ENCODE measurements at regions not wholly inside any gene's neighbourhood (a gene's known extent, or its start where the extent isn't known, plus 50 kb on each side); places are given as distances from the start of the nearest gene placed in this dataset.

DNA sequence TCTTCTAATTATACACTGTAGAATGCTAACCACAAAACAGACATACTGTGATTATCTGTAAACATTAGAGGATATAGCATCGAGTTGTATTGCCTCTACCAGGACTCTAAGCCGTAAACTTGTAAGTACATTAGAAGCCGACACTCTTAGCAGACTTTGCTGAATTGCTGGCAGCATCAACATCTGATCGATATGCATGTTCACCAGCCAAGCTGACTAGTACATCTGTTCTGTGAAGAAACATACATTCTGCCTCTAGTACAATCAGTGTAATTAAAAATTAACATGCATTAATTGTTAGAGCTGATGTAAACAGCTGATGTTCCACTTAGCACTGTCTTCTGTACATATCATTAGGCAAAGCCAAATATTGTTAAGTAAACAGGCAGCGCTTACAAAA, 502.2 kb downstream of the NR4A2 start:
- Mint-ChIP-seq H3K4me3 (no peak overlapping the region), H3K27me3 (no peaks in the 10 kb centered on the region), H3K4me1 (no peaks in the 10 kb centered on the region), H3K36me3 (no peaks in the 10 kb centered on the region), H3K9me3 (no peaks in the 10 kb centered on the region), H3K27ac (no peak overlapping the region)

DNA sequence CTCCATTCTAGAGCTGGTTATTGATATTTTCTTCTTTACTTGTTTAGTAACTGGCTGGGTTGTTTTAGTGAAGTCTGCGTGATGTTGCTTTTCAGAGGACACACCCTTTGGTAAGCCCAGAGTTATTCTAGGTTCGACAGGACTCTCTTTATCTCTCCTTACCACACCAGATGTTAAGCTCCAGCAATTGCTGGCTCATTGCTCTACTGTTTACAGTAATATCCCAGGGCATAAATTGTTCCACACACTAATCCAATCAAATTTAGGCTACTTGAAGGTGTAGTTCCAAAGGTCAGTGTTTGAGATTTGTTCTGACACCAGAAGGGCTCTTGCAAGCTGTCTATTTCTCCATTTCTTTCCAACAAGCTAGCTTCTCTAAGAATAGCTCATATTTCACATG, 506.6 kb downstream of the NR4A2 start:
- H3K27ac Mint-ChIP-seq, result no peak overlapping the region
- no peaks in the 10 kb centered on the region for H3K9me3 Mint-ChIP-seq
- no peaks in the 10 kb centered on the region for H3K4me1 Mint-ChIP-seq
- no peaks in the 10 kb centered on the region for H3K27me3 Mint-ChIP-seq
- no peak overlapping the region for H3K4me3 Mint-ChIP-seq
- no peaks in the 10 kb centered on the region for H3K36me3 Mint-ChIP-seq

DNA sequence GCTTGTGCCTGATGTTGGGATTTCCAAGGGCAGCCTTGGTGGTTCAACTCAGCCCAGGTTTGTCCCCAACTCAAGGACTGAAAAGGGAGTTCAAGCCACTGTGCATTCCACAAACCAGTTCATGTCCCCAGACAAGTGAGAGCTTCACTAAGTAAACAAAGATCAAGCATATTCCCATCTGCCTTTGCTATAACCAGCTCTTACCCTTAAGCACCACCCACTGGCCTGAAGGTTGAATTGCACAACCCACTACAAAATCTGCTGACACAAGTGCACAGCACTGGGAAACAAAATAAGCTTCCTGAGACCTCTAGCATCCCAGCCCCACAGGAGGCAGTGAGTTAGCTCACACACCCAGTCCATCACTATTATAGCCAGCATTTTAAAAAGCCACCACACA, 516.7 kb downstream of the NR4A2 start:
- Mint-ChIP-seq H3K4me1 (no peaks in the 10 kb centered on the region), H3K27me3 (no peaks in the 10 kb centered on the region), H3K36me3 (no peaks in the 10 kb centered on the region), H3K9me3 (peaks cover 10 to 11% (median 11%) of the 10 kb centered on the region in 3 donors), H3K27ac (no peak overlapping the region), H3K4me3 (no peak overlapping the region)

DNA sequence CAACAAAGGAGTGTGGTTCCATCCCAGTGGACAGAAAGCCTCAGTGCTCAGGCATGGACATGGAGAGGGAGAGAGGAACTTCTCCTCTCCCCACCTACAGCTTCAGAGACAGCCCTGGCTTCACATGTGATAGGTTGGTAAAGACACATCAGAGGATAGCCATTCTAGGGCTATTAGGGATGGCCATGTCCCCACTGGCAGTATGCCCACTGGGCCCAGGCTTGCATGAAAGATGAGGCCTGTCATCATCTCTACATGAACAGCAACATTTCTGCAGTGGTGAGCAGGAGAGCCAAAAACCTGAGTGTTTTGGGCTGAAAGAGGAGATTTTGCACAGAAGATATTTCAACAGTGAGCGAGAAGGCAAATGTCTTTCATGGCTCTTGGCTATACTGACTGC, 517.2 kb downstream of the NR4A2 start:
- no peak overlapping the region for H3K27ac Mint-ChIP-seq
- H3K4me3 Mint-ChIP-seq, result no peak overlapping the region
- H3K9me3 Mint-ChIP-seq, result peaks cover 10 to 11% (median 11%) of the 10 kb centered on the region in 3 donors
- no peaks in the 10 kb centered on the region for H3K36me3 Mint-ChIP-seq
- H3K27me3 Mint-ChIP-seq, result no peaks in the 10 kb centered on the region
- H3K4me1 Mint-ChIP-seq, result no peaks in the 10 kb centered on the region

DNA sequence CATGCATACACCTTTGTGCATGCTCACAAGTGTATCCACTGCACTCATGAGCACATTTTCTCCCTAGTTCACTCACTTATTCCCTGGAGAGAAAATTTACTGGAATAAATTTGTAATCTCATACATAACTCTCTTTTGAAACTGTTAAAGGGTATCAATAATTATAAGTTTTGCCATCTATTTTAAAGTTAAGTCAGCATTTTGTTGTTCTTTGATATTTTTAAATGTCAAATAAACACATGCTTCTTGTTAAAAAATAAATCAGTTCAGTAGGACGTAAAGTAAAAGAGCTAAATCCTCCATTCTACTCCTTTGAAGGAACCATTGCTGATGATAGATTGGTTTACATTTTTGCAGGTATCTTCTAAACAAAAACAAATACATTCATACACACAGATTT, 522.1 kb downstream of the NR4A2 start:
- no peaks in the 10 kb centered on the region for H3K4me1 Mint-ChIP-seq
- H3K27ac Mint-ChIP-seq, result no peak overlapping the region
- H3K36me3 Mint-ChIP-seq, result no peaks in the 10 kb centered on the region
- H3K4me3 Mint-ChIP-seq, result no peak overlapping the region
- peaks cover 0 to 6% (median 4%) of the 10 kb centered on the region in 3 donors for H3K9me3 Mint-ChIP-seq
- no peaks in the 10 kb centered on the region for H3K27me3 Mint-ChIP-seq

DNA sequence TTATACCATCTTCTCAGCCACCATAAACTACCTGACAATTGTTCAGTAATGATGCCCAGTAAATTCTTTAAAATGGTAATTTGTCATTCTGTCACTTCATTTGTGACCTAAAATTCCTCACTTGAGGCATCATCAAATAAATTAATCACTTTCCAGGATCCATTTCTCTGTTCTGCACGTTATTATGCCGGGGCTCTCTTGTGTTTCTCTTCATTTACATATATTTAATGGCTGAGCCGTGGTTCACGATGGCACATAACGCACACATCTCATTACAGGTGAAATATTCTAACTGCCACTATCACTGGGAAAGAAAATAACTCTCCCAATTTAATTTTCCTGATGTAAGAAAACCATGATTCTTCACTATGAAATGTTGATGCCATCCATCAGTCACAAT, 529.6 kb downstream of the NR4A2 start:
- Mint-ChIP-seq H3K9me3 (peaks cover 0 to 4% (median 0%) of the 10 kb centered on the region in 3 donors), H3K4me1 (no peaks in the 10 kb centered on the region), H3K4me3 (no peak overlapping the region), H3K36me3 (no peaks in the 10 kb centered on the region), H3K27ac (no peak overlapping the region), H3K27me3 (no peaks in the 10 kb centered on the region)

DNA sequence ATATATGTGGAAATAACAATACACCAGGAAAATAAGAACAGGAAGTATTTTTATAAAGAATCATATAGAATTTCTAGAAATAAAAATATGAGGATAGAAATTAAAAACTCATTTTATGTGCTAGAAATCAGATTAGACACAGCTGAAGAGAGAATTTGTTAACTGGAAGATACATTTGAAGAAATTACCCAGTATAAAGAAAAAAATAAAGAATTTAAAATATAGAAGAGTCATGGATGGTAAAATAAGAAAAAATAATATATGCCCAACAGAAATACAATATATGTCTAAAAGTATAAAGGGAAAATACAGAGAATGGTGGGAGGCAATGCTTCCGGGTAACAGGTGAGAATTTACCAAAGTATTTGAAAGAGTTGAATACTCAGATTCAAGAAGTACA, 539.9 kb downstream of the NR4A2 start:
- H3K27me3 Mint-ChIP-seq, result no peaks in the 10 kb centered on the region
- H3K36me3 Mint-ChIP-seq, result no peaks in the 10 kb centered on the region
- H3K4me3 Mint-ChIP-seq, result no peak overlapping the region
- peaks cover 0 to 33% (median 7%) of the 10 kb centered on the region in 3 donors for H3K9me3 Mint-ChIP-seq
- H3K4me1 Mint-ChIP-seq, result no peaks in the 10 kb centered on the region
- no peak overlapping the region for H3K27ac Mint-ChIP-seq

DNA sequence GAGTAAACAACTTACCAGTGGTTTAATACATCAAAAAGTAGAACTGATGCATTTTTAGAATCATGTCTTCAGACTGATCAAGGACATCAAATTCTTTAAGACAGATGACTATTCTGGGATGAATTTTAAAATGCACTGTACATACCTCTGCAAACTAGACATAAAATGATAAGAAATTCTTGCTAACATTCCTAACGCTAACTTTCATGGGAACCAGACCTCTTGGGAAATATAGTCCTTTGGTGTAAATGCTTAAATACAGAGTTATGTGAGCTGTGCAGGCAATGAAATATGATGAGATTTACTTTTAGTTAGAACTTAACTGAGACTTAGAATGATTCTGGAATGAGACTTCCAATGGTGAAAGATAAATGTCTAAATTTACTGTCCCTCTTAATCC, 562.0 kb downstream of the NR4A2 start:
- Mint-ChIP-seq H3K27me3 (no peaks in the 10 kb centered on the region), H3K9me3 (no peaks in the 10 kb centered on the region), H3K27ac (no peak overlapping the region), H3K36me3 (no peaks in the 10 kb centered on the region), H3K4me3 (no peak overlapping the region), H3K4me1 (no peaks in the 10 kb centered on the region)

DNA sequence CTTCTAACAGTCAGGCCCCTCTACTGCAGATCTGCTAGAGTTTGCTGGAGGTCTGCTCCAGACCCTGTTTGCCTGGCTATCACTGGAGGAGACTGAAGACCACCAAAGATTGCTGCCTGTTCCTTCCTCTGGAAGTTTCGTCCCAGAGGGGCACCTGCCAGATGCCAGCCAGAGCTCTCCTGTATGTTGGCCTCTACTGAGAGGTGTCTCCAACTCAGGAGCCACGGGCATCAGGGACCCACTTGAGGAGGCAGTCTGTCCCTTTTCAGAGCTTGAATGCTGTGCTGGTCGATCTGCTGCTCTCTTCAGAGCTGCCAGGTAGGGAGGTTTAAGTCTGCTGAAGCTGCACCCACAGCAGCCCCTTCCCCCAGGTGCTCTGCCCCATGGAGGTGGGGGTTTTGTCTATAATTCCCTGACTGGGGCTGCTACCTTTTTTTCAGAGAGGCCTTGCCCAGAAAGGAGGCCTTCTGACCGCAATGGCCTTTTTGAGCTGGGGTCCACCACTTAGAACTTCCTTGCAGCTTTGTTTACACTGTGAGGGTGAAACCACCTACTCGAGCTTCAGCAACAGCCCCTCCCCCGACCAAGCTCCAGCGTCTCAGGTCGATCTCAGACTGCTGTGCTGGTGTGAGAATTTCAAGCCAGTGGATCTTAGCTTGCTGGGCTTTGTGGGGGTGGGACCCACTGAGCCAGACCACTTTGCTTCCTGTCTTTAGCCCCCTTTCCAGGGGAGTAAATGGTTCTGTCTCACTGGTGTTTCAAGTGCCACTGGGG, 566.0 kb downstream of the NR4A2 start:
- H3K4me3 Mint-ChIP-seq, result no peak overlapping the region
- no peaks in the 10 kb centered on the region for H3K36me3 Mint-ChIP-seq
- no peak overlapping the region for H3K27ac Mint-ChIP-seq
- no peaks in the 10 kb centered on the region for H3K27me3 Mint-ChIP-seq
- no peaks in the 10 kb centered on the region for H3K9me3 Mint-ChIP-seq
- H3K4me1 Mint-ChIP-seq, result no peaks in the 10 kb centered on the region

DNA sequence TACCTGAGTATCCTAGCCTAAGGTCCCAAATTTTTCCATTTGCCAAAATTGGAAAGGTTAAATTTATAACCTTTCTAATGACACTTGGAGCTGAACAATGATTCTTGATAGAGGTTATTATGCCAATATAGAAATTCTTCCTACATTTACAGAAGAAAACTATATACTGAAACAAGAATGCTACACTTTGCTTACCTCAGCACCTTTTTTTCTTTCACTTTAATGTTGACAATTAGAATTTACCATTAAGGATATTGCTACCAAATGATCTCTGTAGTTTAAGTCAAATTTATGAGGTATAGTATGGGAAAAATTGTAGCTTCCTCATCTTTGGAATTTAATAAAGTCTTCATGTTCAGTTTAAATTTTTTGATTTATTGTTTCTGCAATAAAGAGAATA, 577.0 kb downstream of the NR4A2 start:
- Mint-ChIP-seq H3K36me3 (peaks cover under 1% of the 10 kb centered on the region), H3K4me3 (no peak overlapping the region), H3K9me3 (peaks cover 0 to 4% (median 2%) of the 10 kb centered on the region in 3 donors), H3K4me1 (no peaks in the 10 kb centered on the region), H3K27me3 (peaks cover 2% of the 10 kb centered on the region), H3K27ac (no peak overlapping the region)

DNA sequence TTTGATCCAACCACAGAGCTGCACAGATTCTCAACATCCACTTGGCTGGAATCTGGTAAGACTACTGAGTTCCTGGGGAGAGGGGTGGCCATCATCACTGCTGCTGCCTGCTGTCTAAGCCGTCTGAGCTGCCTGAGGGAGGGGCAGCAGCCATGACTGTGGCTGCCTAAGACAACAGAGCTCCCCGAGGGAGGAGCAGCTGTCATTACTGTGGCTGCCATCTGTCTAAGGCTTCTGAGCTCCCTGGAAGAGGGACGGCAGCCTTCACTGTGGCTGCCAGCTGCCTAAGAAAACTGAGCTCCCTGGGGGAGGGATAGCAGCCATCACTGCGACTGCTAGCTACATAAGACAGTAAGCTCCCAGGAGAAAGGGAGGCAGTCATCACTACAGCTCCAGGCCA, 584.4 kb downstream of the NR4A2 start:
- peaks cover 0 to 2% (median 2%) of the 10 kb centered on the region in 3 donors for H3K9me3 Mint-ChIP-seq
- no peak overlapping the region for H3K27ac Mint-ChIP-seq
- no peaks in the 10 kb centered on the region for H3K27me3 Mint-ChIP-seq
- H3K36me3 Mint-ChIP-seq, result no peaks in the 10 kb centered on the region
- H3K4me3 Mint-ChIP-seq, result no peak overlapping the region
- no peaks in the 10 kb centered on the region for H3K4me1 Mint-ChIP-seq

DNA sequence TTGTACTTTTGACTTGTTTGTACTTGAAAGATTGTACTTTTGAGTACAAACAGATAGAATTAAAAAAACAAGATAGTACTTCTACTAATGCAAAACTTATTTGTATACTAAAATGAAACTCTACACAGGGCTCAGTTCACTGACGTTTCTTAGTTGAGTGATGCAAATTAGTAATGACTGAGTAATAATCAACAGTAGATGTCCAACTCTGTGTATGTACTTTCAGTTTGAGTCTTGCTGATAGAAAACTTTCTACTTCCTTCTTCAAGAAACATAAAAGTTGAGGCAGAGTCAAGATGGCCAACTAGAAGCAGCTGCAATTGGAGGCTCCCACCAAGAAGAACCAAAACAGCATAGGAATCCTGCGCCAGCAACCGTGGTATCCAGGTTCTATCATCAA, 585.0 kb downstream of the NR4A2 start:
- Mint-ChIP-seq H3K4me3 (no peak overlapping the region), H3K36me3 (no peaks in the 10 kb centered on the region), H3K27ac (no peak overlapping the region), H3K9me3 (peaks cover 0 to 2% (median 2%) of the 10 kb centered on the region in 3 donors), H3K27me3 (no peaks in the 10 kb centered on the region), H3K4me1 (no peaks in the 10 kb centered on the region)

DNA sequence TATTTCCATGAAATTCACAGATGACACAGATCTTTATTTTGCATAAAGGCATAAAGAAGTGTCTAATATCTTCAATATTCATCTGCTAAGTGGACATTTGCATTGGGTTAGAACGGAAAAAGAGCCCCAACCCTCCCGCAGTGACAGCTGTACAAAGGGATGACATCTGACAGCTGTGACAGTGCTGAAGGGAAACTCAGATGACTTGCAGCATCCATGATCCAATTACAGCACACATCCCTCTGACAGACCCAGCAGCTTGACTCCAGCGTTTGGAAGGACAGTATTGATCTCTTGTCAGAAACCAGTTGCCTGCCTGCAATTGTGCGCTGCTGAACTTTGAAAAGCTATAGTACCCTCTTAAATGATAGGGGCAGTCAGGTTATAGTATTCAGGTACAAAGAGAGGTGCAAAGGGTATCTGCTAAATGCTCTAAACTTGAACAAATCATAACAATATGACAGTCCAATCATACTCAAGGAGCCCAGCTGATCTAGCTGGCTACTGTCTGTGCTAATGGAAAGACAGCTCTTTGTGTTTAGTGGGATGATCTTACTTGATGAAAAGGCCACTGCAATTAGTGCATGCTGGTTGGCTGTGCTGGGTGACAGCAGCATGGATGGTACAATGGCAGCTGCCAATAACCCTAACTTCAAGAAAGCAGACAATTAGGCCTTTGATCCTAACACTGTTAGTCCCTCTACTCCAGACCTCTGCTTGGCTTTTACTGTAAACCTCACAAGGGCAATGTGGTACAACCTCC, 599.2 kb downstream of the NR4A2 start:
- peaks cover 0 to 3% (median 0%) of the 10 kb centered on the region in 3 donors for H3K9me3 Mint-ChIP-seq
- no peaks in the 10 kb centered on the region for H3K4me1 Mint-ChIP-seq

DNA sequence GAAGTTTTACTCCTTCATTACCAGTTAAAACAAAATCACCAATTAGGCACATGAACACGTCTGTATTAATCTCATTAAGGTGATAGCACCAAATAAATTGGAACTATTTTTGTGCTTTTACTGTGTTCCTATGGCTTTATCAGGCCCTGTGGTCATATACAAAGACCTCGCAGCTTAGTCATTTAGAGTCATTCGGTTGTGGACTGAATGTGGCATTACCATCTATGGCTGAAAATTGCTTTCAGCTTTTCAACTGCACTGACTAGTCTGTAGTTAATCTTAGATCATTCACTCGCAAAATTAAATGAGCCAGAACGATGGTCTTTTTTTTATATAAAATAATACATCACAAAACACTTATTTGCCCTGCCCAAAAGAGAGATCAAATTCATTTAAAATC, 601.7 kb downstream of the NR4A2 start:
- Mint-ChIP-seq H3K4me3 (no peak overlapping the region), H3K9me3 (peaks cover 0 to 3% (median 0%) of the 10 kb centered on the region in 3 donors), H3K27ac (no peak overlapping the region), H3K36me3 (no peaks in the 10 kb centered on the region), H3K27me3 (no peaks in the 10 kb centered on the region), H3K4me1 (no peaks in the 10 kb centered on the region)

More for the DNA sequence above, 599.2 kb downstream of the NR4A2 start:
- no peaks in the 10 kb centered on the region for H3K36me3 Mint-ChIP-seq
- H3K4me3 Mint-ChIP-seq, result no peak overlapping the region
- no peak overlapping the region for H3K27ac Mint-ChIP-seq
- no peaks in the 10 kb centered on the region for H3K27me3 Mint-ChIP-seq

DNA sequence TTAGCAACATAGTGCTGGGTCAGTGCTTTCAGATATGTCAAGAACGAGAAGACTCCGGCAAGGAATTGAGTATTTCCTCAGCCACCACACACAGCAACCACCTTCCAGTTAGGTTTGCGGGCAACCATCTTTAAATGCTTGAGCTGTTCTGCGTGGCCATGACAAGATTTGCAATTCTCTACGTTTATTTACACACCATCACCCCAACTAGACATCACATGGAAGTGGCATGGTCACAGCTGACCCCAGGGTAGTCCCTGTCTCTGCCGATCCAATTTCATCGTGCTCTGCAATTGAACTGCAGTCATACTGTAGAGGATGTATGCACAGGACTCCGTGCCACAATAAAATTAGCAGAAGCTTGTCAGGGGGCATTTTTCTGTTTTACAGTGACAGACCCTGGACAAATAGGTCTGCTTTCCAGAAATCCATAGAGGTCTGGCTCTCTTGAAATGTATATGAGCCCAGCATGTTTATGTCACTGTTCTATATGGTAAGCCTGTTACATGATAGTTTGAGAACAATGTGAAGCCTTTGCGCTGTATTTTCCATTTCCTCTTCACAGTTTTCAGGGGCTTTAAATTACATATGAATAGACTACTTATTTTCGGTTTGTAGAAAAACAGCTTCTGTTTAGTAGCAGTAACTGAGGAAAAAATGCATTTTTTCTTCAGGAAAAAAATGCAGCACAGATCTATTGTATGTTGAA, 605.2 kb downstream of the NR4A2 start:
- H3K27ac Mint-ChIP-seq, result no peak overlapping the region
- H3K4me1 Mint-ChIP-seq, result no peaks in the 10 kb centered on the region
- H3K9me3 Mint-ChIP-seq, result no peaks in the 10 kb centered on the region
- no peaks in the 10 kb centered on the region for H3K36me3 Mint-ChIP-seq
- no peak overlapping the region for H3K4me3 Mint-ChIP-seq
- no peaks in the 10 kb centered on the region for H3K27me3 Mint-ChIP-seq
